H1 (cell line): ENCODE measurements at regions not wholly inside any gene's neighbourhood (a gene's known extent, or its start where the extent isn't known, plus 50 kb on each side); places are given as distances from the start of the nearest gene placed in this dataset.

Experiments
- CTCF ChIA-PET: fragments of 300-600 bp; sonication (Branson Sonifier 250); formaldehyde crosslinking; loops from one replicate; lab custom pipeline; 2021; ENCODE audit not compliant: partially characterized antibody; lab: Charles Lee
- POLR2A ChIA-PET: fragments of 300-600 bp; sonication (Branson Sonifier 250); formaldehyde crosslinking; loops from one replicate; lab custom pipeline; 2021; ENCODE audit warnings: inconsistent platforms; ENCODE audit not compliant: partially characterized antibody; lab: Charles Lee
- DNase-seq, 2 experiments: peaks; one replicate each; pipeline versions ENCODE4 v3.0.0 to v3.0.0-alpha.2; 2010 to 2022; ENCODE audit warnings: low spot score in 2 of 2, low read depth in 1 of 2, mixed read lengths in 1 of 2
- FAIRE-seq: peaks from 2 replicates; lab custom pipeline; 2011; peaks lifted over from hg19 to GRCh38; lab: Jason Lieb, UNC
- H2AFZ ChIP-seq: 2 replicates; pipeline ENCODE4 v1.8.1; 2012; ENCODE audit warnings: low read length, inconsistent platforms
- H2AK5ac ChIP-seq: 2 replicates; pipeline ENCODE4 v1.6.1; 2013; ENCODE audit warnings: low read depth, low read length
- H2BK120ac ChIP-seq: replicated peaks from 2 replicates; pipeline ENCODE3; 2013; ENCODE audit warnings: low read depth, low read length, inconsistent platforms
- H2BK12ac ChIP-seq: 2 replicates; pipeline ENCODE4 v1.6.1; 2013; ENCODE audit warnings: low read depth, low read length
- H2BK15ac ChIP-seq: 2 replicates; pipeline ENCODE4 v1.6.1; 2013; ENCODE audit warnings: low read length
- H2BK20ac ChIP-seq: 2 replicates; pipeline ENCODE4 v1.6.1; 2013; ENCODE audit warnings: low read length
- H2BK5ac ChIP-seq: 2 replicates; pipeline ENCODE4 v1.6.1; 2013; ENCODE audit warnings: low read depth, low read length
- H3K14ac ChIP-seq: 2 replicates; pipeline ENCODE4 v1.6.1; 2013; ENCODE audit warnings: inconsistent platforms; ENCODE audit not compliant: insufficient read length
- H3K18ac ChIP-seq: 2 replicates; pipeline ENCODE4 v1.6.1; 2013; ENCODE audit warnings: low read length; ENCODE audit errors: extremely low read depth
- H3K23ac ChIP-seq: 2 replicates; pipeline ENCODE4 v1.6.1; 2013; ENCODE audit warnings: inconsistent platforms; ENCODE audit not compliant: insufficient read length
- H3K23me2 ChIP-seq: 2 replicates; pipeline ENCODE4 v1.6.1; 2013; ENCODE audit warnings: low read depth, low read length
- H3K27ac ChIP-seq: 2 replicates; pipeline ENCODE4 v1.6.1; 2011; ENCODE audit warnings: low read depth, low read length, inconsistent platforms
- H3K27me3 ChIP-seq, 4 experiments: replicated peaks in 1 of 4; 1 replicate in 1 of 4; 2 replicates in 3 of 4; pipeline versions ENCODE4 v1.6.1 to v1.8.1; 2011 to 2013; ENCODE audit warnings: low read length in 3 of 4, mild to moderate bottlenecking in 3 of 4, inconsistent platforms in 2 of 4, mixed read lengths in 2 of 4, moderate library complexity in 1 of 4; ENCODE audit not compliant: control insufficient read depth in 3 of 4, insufficient read depth in 3 of 4; ENCODE audit errors: extremely low read depth in 1 of 4
- H3K36me3 ChIP-seq, 4 experiments: 2 replicates each; pipeline versions ENCODE4 v1.6.1 to v1.8.1; 2011 to 2013; ENCODE audit warnings: mild to moderate bottlenecking in 4 of 4, low read length in 3 of 4, moderate library complexity in 2 of 4, control low read depth in 1 of 4, inconsistent platforms in 1 of 4; ENCODE audit not compliant: insufficient read depth in 4 of 4, control insufficient read depth in 2 of 4
- H3K4ac ChIP-seq: replicated peaks from 2 replicates; pipeline ENCODE3; 2013; ENCODE audit warnings: low read length, low read depth, mixed read lengths, inconsistent platforms; ENCODE audit not compliant: insufficient read length
- H3K4me1 ChIP-seq, 4 experiments: replicated peaks in 1 of 4; 1 replicate in 1 of 4; 2 replicates in 3 of 4; pipeline versions ENCODE4 v1.6.1 to v1.8.1; 2011 to 2013; ENCODE audit warnings: low read length in 3 of 4, inconsistent platforms in 2 of 4, mixed read lengths in 1 of 4; ENCODE audit not compliant: insufficient read depth in 4 of 4, control insufficient read depth in 3 of 4
- H3K4me2 ChIP-seq, 2 experiments: 2 replicates each; pipeline versions ENCODE4 v1.6.1 to v1.8.1; 2011 to 2013; ENCODE audit warnings: low read depth in 2 of 2, low read length in 2 of 2, control low read depth in 1 of 2, inconsistent platforms in 1 of 2, mild to moderate bottlenecking in 1 of 2; ENCODE audit not compliant: insufficient read depth in 1 of 2
- H3K4me3 ChIP-seq, 4 experiments: fragments of 200-600, 300-600 bp in 1 of 4; sonication (generic), shearing (Covaris generic), sonication (Bioruptor Twin) in 1 of 4; 2 replicates each; pipeline versions ENCODE4 v1.5.1 to v1.8.1; 2011 to 2016; ENCODE audit warnings: low read length in 4 of 4, low read depth in 3 of 4, control low read depth in 2 of 4, inconsistent platforms in 2 of 4, mild to moderate bottlenecking in 2 of 4, mixed read lengths in 1 of 4, moderate library complexity in 1 of 4; ENCODE audit not compliant: insufficient read depth in 2 of 4; ENCODE audit errors: extremely low read depth in 1 of 4
- H3K56ac ChIP-seq: replicated peaks from 2 replicates; pipeline ENCODE3; 2013; ENCODE audit warnings: low read depth, mild to moderate bottlenecking, mixed read lengths, low read length, inconsistent platforms; ENCODE audit not compliant: insufficient read length
- H3K79me1 ChIP-seq: 2 replicates; pipeline ENCODE4 v1.6.1; 2013; ENCODE audit warnings: low read depth, low read length, control low read depth
- H3K79me2 ChIP-seq, 2 experiments: 2 replicates each; pipeline versions ENCODE4 v1.6.1 to v1.8.1; 2012 to 2013; ENCODE audit warnings: low read length in 2 of 2, mild to moderate bottlenecking in 2 of 2, inconsistent platforms in 1 of 2; ENCODE audit not compliant: insufficient read depth in 2 of 2, control insufficient read depth in 1 of 2
- H3K9ac ChIP-seq, 4 experiments: replicated peaks in 1 of 4; 1 replicate in 1 of 4; 2 replicates in 3 of 4; pipeline versions ENCODE4 v1.6.1 to v1.8.1; 2011 to 2013; ENCODE audit warnings: low read depth in 3 of 4, low read length in 3 of 4, control low read depth in 2 of 4, mild to moderate bottlenecking in 2 of 4, moderate library complexity in 2 of 4, inconsistent platforms in 1 of 4; ENCODE audit errors: extremely low read depth in 1 of 4
- H3K9me3 ChIP-seq, 2 experiments: 2 replicates each; pipeline versions ENCODE4 v1.6.1 to v1.8.1; 2012 to 2013; ENCODE audit warnings: mild to moderate bottlenecking in 2 of 2, moderate library complexity in 2 of 2, control low read depth in 1 of 2, inconsistent platforms in 1 of 2, low read depth in 1 of 2, low read length in 1 of 2, mixed read lengths in 1 of 2; ENCODE audit not compliant: insufficient read depth in 2 of 2
- H4K20me1 ChIP-seq, 2 experiments: replicated peaks in 1 of 2; 2 replicates each; pipeline versions ENCODE3 to v1.8.1; 2011 to 2013; ENCODE audit warnings: inconsistent platforms in 2 of 2, low read length in 2 of 2, mild to moderate bottlenecking in 1 of 2; ENCODE audit not compliant: insufficient read depth in 2 of 2, control insufficient read depth in 1 of 2
- H4K5ac ChIP-seq: 2 replicates; pipeline ENCODE4 v1.6.1; 2013; ENCODE audit warnings: low read length, low read depth, mixed read lengths, inconsistent platforms; ENCODE audit not compliant: insufficient read length
- H4K8ac ChIP-seq: 2 replicates; pipeline ENCODE4 v1.8.0; 2013; ENCODE audit warnings: mild to moderate bottlenecking, moderate library complexity, low read length, inconsistent platforms; ENCODE audit not compliant: insufficient read depth; ENCODE audit errors: extremely low read depth
- H4K91ac ChIP-seq: replicated peaks from 2 replicates; pipeline ENCODE3; 2013; ENCODE audit warnings: low read length, mixed read lengths, inconsistent platforms; ENCODE audit not compliant: insufficient read length
- CBX8 ChIP-seq: fragments of 300-800, 300-1000 bp; sonication (generic); IDR thresholded peaks from 2 replicates; pipeline ENCODE4 v1.7.1; 2016; ENCODE audit warnings: low read depth, low read length, borderline replicate concordance
- WGBS, 2 experiments: shearing (Covaris generic) in 1 of 2; methylation state at CpG; one replicate each; pipeline versions ENCODE4 v1.1.6 to v1.1.7; 2013 to 2015; ENCODE audit warnings: low lambda C conversion rate in 2 of 2, mixed read lengths in 2 of 2, inconsistent platforms in 1 of 2, low coverage in 1 of 2, missing lambda C conversion rate in 1 of 2; ENCODE audit not compliant: insufficient replicate concordance in 2 of 2, insufficient coverage in 1 of 2, insufficient read length in 1 of 2; ENCODE audit errors: extremely low coverage in 1 of 2, missing lambda C conversion rate in 1 of 2; 5-methylcytosine and 5-hydroxymethylcytosine counted together
- TF ChIP-seq, protein P1 (sequence below): IDR thresholded peaks from 2 replicates; pipeline ENCODE4 v1.6.1; 2012; ENCODE audit warnings: inconsistent platforms

DNA sequence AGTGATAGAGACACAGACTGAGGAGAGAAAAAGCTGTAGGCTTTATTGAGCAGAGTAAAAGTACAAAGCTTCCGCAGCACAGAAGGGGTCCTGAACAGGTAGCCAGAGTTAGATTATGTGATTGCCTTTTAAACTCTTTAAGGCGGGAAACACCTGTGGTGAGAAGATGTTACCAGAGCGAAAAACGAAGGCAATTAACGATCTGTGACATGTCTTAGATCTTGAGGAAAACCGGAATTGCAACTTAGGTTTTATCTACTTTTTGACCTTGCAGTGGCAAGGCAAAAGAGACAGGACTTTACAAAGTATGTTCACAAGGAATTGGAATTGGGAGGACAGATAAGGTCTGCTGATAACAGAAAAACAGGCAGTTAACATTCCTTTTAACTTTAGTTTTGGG lies 493.6 kb upstream of the FAT3 start:
- H3K36me3 ChIP-seq = no peaks in the 10 kb centered on the region
- POLR2A ChIA-PET = no interaction called here
- CTCF ChIA-PET = interaction anchor here (1.0 to 1.3 kb wide), 2 partner anchors 8 to 12 kb away, joined by 3 read pairs; no protein-coding TSS in a partner anchor

More for the DNA sequence above, 493.6 kb upstream of the FAT3 start:
- H3K56ac ChIP-seq = no peak overlapping the region
- H3K4me3 ChIP-seq = no peak overlapping the region
- H3K4me1 ChIP-seq = no peaks in the 10 kb centered on the region; a peak in 1 of 7 replicates
- TF ChIP-seq, protein P1, sequence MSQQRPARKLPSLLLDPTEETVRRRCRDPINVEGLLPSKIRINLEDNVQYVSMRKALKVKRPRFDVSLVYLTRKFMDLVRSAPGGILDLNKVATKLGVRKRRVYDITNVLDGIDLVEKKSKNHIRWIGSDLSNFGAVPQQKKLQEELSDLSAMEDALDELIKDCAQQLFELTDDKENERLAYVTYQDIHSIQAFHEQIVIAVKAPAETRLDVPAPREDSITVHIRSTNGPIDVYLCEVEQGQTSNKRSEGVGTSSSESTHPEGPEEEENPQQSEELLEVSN = peak; percentile 69; the same call in 1 of the 2 replicates
- no peak for TF ChIP-seq CBX8
- no peak overlapping the region for H2BK12ac ChIP-seq
- no peaks in the 10 kb centered on the region for H3K23me2 ChIP-seq
- no peak overlapping the region for H4K5ac ChIP-seq
- no peak overlapping the region for H4K8ac ChIP-seq
- no peak overlapping the region for H2BK20ac ChIP-seq
- no peak overlapping the region for H3K18ac ChIP-seq
- H2AK5ac ChIP-seq = no peak overlapping the region
- 0 out of 4 replicates have a peak, but pooled peaks cover 0 to 2% of the 10 kb centered on the region in 2 experiments for H3K9me3 ChIP-seq
- no peak overlapping the region for H2BK5ac ChIP-seq
- H2BK120ac ChIP-seq = no peak overlapping the region
- H3K4ac ChIP-seq = no peak overlapping the region
- no peaks in the 10 kb centered on the region for H3K79me1 ChIP-seq
- H3K9ac ChIP-seq = no peak overlapping the region
- H3K79me2 ChIP-seq = no peaks in the 10 kb centered on the region
- no peak for FAIRE-seq
- H2BK15ac ChIP-seq = no peak overlapping the region
- H3K4me2 ChIP-seq = no peak overlapping the region
- no peaks in the 10 kb centered on the region for H4K20me1 ChIP-seq
- no peaks in the 10 kb centered on the region for H3K27me3 ChIP-seq
- WGBS, 2 experiments = 87% methylated on average over 6 of the region's 6 CpGs; no CpG with 5 or more reads in 1 of the 2 experiments
- no peak overlapping the region for H2AFZ ChIP-seq
- H4K91ac ChIP-seq = no peak overlapping the region
- no peak overlapping the region for H3K23ac ChIP-seq
- no peak overlapping the region for H3K14ac ChIP-seq
- no peak overlapping the region for H3K27ac ChIP-seq
- no peak for DNase-seq
